Liver (tissue), 3 donors: ENCODE measurements at regions not wholly inside any gene's neighbourhood (a gene's known extent, or its start where the extent isn't known, plus 50 kb on each side); places are given as distances from the start of the nearest gene placed in this dataset.

ENCODE experiments used
- GABPA ChIP-seq, 2 donors: IDR thresholded peaks in 1 of 2; conservative IDR thresholded peaks in 1 of 2; 2 replicates each; pipeline ENCODE4 v1.6.1; 2016; ENCODE audit warnings: antibody characterized with exemption in 2 of 2, mild to moderate bottlenecking in 1 of 2, moderate library complexity in 1 of 2
- RAD21 ChIP-seq, 2 donors: IDR thresholded peaks; 2 replicates each; pipeline ENCODE4 v1.6.1; 2016; ENCODE audit warnings: antibody characterized with exemption in 2 of 2, mild to moderate bottlenecking in 2 of 2
- RXRA ChIP-seq, 2 donors: IDR thresholded peaks; 2 replicates each; pipeline ENCODE4 v1.6.1; 2017 to 2018; ENCODE audit warnings: antibody characterized with exemption in 2 of 2, mild to moderate bottlenecking in 1 of 2
- YY1 ChIP-seq: IDR thresholded peaks from 2 replicates; pipeline ENCODE4 v1.6.1; 2016; ENCODE audit warnings: antibody characterized with exemption, mild to moderate bottlenecking
- TF ChIP-seq, protein P1 (sequence below): fragments of 150-350 bp; IDR thresholded peaks from 2 replicates; pipeline ENCODE4 v1.5.1; 2017; ENCODE audit warnings: improper control_type of control experiment, low read depth, low read length; ENCODE audit not compliant: missing input control
- TF ChIP-seq, protein P2 (sequence below): IDR thresholded peaks from 2 replicates; pipeline ENCODE4 v1.6.1; 2016; ENCODE audit warnings: antibody characterized with exemption
- donor health status: healthy.
- donor health status: healthy.

DNA sequence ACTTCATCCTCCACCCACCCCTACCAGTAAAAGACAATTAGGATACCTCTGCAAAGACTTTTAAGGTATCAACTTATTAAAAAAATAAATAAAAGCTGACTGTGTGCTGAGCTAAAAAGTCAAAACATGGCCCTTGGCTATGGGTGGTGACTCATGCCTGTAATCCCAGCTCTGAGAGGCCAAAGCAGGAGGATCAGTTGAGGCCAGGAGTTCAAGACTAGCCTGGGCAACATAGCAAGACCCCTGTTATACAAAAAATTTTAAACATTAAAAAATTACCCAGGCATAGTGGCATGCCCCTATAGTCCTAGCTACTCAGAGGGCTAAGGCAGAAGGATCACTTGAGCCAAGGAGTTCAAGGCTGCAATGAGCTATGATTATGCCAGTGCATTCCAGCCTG, 110.8 kb upstream of the FOXN2 start:
- TF ChIP-seq, protein P1, sequence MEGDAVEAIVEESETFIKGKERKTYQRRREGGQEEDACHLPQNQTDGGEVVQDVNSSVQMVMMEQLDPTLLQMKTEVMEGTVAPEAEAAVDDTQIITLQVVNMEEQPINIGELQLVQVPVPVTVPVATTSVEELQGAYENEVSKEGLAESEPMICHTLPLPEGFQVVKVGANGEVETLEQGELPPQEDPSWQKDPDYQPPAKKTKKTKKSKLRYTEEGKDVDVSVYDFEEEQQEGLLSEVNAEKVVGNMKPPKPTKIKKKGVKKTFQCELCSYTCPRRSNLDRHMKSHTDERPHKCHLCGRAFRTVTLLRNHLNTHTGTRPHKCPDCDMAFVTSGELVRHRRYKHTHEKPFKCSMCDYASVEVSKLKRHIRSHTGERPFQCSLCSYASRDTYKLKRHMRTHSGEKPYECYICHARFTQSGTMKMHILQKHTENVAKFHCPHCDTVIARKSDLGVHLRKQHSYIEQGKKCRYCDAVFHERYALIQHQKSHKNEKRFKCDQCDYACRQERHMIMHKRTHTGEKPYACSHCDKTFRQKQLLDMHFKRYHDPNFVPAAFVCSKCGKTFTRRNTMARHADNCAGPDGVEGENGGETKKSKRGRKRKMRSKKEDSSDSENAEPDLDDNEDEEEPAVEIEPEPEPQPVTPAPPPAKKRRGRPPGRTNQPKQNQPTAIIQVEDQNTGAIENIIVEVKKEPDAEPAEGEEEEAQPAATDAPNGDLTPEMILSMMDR: no peak
- TF ChIP-seq, protein P2, sequence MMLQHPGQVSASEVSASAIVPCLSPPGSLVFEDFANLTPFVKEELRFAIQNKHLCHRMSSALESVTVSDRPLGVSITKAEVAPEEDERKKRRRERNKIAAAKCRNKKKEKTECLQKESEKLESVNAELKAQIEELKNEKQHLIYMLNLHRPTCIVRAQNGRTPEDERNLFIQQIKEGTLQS: no peak
- TF ChIP-seq RAD21 (IDR thresholded peaks at IDR 0.05) (no peak), RXRA (IDR thresholded peaks at IDR 0.05) (no peak), YY1 (no peak), GABPA (IDR thresholded peaks at IDR 0.05 in 1 of 2, conservative IDR thresholded peaks at IDR 0.05 in 1 of 2) (no peak)
